HG02763 (cell line): ENCODE measurements at regions not wholly inside any gene's neighbourhood (a gene's known extent, or its start where the extent isn't known, plus 50 kb on each side); places are given as distances from the start of the nearest gene placed in this dataset.
A peak's percentile ranks its signal among the peaks of the same experiment; 100 is the strongest.
"Not testable (repeated sequence)": the region's sequence is repeated elsewhere in the genome, so short reads cannot be mapped to it uniquely, and the experiment has no call there.

Experiments used
- ATAC-seq: cut with Tn5 transposase; IDR thresholded peaks from one replicate; pipeline ENCODE4 v1.9.1; 2021; ENCODE audit warnings: mild to moderate bottlenecking, moderate library complexity; ENCODE audit not compliant: unreplicated experiment

- ATAC-seq: peak; percentile 43
Observed at GRCh38 chr2:87630892-87631291, 117.0 kb upstream of the PLGLB2 start.

DNA sequence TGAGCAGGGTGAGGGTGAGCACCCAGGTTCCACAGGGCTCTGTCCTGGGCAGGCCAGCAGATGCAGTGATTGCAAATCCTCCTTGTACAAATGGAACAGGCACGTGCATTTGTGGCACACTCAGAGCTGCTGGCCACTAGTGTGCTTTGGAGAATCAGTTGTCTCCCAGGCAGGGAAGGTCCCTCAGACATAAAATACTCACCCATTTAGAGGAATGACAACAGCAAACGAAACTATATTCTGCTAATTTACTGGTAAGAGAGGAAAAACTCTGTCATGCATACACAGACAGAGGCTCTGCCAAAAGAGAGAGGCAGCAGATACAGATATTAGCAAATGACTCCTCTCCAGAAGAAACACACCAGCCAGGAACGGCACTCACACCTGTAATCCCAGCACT lies 116.5 kb upstream of the PLGLB2 start:
- not testable (repeated sequence) for ATAC-seq

DNA sequence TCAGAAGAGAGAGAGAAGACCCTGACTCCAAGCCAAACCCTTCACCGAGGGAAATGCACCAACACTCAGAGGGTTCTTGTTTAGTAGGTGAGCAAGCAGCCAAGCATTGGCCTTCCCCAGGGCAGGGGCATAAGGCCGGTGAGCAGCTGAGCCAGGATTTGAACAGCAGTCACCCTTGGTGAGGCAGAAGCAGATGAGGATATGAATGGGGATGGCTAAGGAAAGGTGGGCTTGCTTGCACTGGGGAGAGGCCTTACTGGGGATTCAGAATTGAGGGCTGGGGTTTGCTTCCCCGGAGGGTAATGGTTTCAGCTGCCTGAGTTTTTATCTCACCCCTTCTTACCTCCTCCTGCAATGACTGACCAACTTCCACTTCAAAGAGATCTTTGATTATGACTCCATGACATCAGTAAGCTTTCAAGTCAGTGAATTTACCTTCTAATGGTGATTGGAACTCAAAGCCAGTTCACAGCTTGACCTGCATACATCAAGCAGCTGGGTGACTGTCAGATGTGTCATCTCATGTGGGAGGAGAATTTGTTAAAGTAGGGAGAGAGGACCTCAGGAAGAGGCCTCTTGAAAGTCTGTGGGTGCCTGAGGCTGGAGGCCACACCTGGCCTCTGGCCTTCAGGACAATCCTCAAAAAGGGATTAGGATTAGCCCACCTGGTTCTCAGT lies 114.5 kb upstream of the PLGLB2 start:
- ATAC-seq: not testable (repeated sequence)

GRCh38 chr2:87634106-87634505 lies 113.8 kb upstream of the PLGLB2 start:
- ATAC-seq: not testable (repeated sequence)

DNA sequence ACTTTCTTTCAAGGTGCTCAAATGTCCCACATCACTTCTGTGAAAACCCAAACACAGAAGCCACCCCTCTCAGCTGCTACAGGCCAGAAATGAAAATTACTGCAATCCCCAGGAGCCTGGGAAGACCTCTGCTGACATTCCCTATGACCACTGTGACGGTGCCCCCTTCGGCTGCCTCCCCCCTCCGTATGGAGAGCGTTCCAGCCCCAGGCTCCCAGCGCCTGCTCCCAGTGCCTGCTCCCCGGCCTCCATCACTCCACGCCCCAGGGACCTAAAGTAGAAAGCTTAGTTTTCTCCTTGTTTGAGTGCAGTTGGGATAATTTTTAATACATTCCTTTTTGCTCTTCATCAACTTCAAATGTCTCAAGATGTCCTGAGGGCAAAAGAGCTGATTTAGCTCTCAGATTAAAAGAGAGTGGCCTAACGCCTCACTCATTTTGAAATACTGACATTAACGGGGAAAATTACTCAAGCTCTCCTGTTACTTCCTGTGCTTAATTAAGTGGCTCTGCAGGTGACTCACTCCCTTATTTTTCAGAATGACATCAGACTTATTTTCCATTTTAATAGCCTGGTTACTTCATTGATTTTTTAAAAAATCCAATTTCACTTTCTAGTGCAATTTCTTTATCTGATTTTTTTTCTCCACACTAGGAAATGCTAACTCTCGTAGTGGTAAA lies 112.8 kb upstream of the PLGLB2 start:
- not testable (repeated sequence) for ATAC-seq

DNA sequence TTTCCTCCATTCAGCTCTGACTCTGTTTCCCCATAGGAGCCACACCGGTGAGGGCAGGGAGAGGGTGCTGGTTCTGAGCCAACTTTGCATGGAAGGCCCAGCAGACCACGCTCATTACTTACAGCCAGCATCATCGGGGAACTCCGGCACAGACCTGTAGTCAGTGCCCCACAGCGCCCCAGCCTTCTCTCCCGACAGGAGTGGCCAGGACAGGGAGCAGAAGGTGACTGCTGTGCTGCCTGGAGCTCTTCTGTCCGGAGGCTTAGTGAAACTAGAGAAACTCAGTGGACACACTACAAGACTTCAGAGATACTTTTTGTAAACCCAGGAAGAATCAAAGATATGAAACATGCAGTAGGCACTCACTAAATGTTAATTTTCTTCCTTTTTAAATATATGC lies 111.6 kb upstream of the PLGLB2 start:
- ATAC-seq: not testable (repeated sequence)

DNA sequence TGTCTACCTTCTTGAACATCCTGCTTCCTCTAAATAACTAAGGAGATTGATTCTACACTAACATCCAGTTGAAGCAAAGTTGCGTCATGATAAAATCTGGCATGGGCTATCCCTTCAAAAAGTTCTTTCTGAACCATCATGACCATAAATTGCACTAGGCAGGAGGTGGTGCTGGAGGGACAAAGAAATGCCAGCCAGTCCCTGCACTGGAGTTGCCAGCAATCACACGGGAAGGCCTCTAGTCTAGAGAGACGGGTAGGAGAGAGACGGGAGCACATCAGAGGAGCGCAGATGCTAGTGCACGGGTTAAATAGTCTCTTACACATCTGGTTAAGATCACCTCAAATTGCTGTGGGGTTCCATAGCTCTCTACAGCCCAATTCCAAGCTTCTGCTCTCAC lies 111.2 kb upstream of the PLGLB2 start:
- not testable (repeated sequence) for ATAC-seq

- not testable (repeated sequence) for ATAC-seq
Observed at GRCh38 chr2:87637249-87637990, 110.5 kb upstream of the PLGLB2 start.

DNA sequence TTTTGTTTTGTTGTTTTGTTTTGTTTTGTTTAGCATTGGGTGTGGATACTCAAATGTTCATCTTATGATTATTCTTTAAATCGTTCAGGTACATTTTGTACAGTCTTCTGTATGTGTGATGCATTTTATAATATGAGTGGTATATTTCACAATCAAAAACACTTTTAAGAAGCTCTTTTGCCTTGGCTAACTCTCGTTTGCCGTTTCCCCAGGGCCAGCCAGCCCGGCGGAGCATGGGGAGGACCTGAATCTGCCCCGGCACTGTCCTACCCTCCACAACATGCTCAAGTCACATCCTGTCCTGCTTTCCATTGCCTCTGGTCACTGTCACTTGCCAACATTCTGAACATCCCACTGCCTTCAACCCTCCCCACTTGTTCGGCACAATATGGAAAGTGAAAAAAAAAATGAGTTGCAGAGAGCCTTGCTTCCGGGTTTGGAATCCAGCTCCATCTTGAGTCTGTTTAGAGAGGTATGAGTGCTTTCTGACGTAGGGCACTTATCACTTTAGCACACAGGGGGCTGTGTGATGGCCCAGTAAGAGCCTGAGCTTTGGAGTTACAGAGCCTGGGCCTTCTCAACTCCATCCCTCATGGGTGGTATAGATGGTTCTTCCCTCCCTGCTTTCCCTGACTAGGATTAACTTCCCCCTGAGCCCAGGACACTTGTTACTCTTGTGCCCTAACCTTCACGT lies 109.6 kb upstream of the PLGLB2 start:
- ATAC-seq: not testable (repeated sequence)

DNA sequence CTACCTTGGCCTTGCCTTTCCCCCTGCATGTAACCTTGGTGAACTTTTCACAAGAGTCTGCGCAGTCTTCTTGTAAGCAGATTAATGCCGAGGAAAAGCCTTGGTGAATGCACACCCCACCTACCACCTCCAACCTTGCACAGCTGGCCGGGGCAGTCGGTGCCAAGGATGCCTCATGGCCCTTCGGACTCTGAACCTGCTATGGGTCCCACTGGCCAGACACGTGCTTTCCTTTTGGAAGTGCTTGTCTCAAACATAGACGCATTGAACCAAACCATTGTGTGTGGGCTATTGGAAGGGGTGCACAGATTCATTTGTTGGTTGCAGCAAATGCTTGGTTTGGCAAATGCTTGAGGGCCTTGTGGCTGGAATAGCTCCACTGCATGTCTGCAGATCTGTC lies 109.0 kb upstream of the PLGLB2 start:
- ATAC-seq: not testable (repeated sequence)

GRCh38 chr2:87639801-87640440 lies 108.0 kb upstream of the PLGLB2 start:
- not testable (repeated sequence) for ATAC-seq

GRCh38 chr2:87640961-87641563 lies 106.8 kb upstream of the PLGLB2 start:
- not testable (repeated sequence) for ATAC-seq

DNA sequence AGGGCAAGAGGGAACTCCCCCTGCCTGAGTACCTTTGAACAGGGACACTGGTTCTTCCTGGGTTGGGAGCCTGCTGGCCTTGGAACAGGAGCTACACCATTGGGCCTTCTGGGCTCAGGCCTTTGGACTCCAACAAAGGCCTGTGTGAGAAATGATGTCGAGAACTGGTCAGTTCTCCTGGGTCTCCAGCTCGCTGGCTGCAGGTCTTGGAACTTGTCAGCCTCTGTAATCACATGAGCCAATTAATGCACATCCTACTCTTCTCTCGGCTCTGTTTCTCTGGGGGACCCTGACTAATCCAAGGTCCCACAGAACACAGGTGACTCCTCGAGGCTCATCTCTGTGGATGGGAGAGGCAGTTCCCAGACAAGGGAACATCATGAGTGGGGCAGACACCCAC lies 104.7 kb upstream of the PLGLB2 start:
- not testable (repeated sequence) for ATAC-seq

DNA sequence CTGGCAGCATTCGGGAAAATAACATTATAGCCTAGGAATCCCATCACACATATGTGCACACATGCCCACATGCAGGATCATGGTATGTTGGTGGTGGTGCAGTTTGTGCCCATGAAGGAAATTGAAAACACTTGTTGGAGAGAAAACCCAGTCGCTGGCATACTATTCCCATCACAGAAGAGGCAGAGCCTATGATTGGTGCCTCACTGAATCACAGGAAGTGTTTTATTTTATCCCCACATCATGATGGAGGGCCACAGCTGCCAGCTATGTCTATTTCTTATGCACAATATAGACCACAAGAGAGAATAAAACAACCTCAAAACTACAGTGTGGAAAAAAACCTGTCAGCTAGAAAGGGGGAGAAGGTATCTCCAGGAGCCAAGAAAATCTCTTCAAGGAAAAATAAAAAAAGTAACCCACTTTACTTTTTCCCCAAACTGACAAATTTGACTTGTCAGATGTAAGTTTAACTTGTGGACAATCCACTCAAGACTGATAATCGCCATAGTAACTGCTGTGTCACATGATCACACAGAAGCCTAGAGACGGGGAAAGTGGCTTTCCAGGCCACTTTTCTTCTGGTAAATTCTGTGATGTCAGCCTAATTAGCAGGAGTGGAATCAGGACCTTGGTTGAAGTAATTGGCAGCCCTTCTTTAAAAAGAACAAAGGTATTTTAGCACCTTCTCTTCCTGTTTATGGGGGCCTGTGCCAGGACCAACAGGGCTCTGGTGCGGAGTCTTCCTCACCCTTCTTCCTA lies 100.0 kb upstream of the PLGLB2 start:
- not testable (repeated sequence) for ATAC-seq

- ATAC-seq: not testable (repeated sequence)
Observed at GRCh38 chr2:87648815-87649214, 99.1 kb upstream of the PLGLB2 start.

DNA sequence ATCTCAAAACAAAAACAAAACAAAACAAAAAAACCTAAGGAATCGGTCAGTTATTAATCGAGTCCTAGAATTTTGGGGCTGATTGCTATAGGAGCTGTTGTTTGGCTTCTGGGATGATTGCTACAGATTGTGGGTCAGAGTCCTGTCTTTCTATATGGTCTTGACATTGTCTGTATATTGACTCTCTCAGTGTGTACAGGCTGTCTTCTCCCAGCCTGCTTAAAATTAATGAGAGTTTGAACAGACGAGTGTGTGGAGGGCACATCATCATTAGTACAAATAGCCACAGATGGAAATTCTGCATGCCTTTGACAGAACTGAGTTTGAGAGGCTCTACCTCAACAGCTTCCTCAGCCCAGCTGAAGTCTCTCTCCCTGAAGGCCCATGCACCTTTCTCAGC lies 98.0 kb upstream of the PLGLB2 start:
- not testable (repeated sequence) for ATAC-seq

- ATAC-seq: not testable (repeated sequence)
Observed at GRCh38 chr2:87650837-87651236, 97.0 kb upstream of the PLGLB2 start.

DNA sequence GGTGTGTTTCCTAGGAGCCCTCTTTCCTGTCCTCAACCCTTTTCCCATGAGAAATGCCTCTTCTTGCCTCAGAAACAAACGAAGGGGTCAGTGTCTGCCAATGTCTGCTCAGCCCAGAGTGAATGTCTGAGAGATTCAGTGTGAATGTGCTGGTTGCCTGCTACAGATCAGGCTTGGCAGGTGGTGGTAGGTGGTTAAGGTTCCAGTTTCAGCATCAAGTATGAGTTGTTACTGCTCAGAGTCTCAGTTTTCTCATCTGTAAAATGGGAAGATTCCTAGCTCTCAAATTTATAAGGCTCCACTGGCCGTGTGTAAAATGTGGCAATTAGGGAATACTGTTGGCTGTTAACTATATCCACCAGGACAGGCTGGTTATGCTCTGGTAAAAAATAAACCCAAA lies 96.3 kb upstream of the PLGLB2 start:
- ATAC-seq: not testable (repeated sequence)

DNA sequence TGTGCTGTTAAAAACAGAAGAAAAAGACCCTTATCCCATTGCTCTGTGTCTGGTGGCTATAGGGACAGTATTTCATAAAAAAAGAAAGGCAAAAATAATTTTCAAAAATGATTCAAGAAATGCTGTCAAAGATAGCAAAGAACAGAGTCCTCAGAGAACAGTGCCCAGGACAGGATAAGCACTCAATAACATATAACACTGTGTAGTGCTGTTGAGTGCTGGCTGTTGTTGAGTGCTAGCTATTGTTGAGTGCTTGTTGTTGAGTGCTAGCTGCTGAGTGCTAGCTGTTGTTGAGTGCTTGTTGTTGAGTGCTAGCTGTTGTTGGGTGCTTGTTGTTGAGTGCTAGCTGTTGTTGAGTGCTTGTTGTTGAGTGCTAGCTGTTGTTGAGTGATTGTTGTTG lies 94.5 kb upstream of the PLGLB2 start:
- not testable (repeated sequence) for ATAC-seq
